T-cell (primary cell): ENCODE measurements at regions not wholly inside any gene's neighbourhood (a gene's known extent, or its start where the extent isn't known, plus 50 kb on each side); places are given as distances from the start of the nearest gene placed in this dataset.

Experiments used
- ATAC-seq, 4 experiments: fragments of 200-7000 bp in 3 of 4; fragments of 150-1000 bp in 1 of 4; cut with Tn5 transposase; replicated peaks in 1 of 4; 1 replicate in 3 of 4; 2 replicates in 1 of 4; pipeline ENCODE4 v1.10.0; 2021; ENCODE audit warnings: moderate library complexity in 3 of 4, mild to moderate bottlenecking in 2 of 4, moderate number of reproducible peaks in 1 of 4
- CTCF ChIA-PET, 2 donors: fragments of 300-600 bp; sonication (Branson Sonifier 250); formaldehyde crosslinking; loops; one replicate each; lab custom pipeline; 2022; ENCODE audit warnings: antibody characterized with exemption in 2 of 2; lab: Charles Lee
- POLR2A ChIA-PET, 2 donors: fragments of 300-600 bp; sonication (Branson Sonifier 250); formaldehyde crosslinking; loops; one replicate each; lab custom pipeline; 2022; ENCODE audit warnings: antibody characterized with exemption in 2 of 2; lab: Charles Lee
- DNase-seq, 35 experiments: peaks; one replicate each; pipeline versions ENCODE4 v3.0.0 to v3.0.0-alpha.2; 2013 to 2023
- H3K27ac ChIP-seq: one replicate; pipeline ENCODE4 v1.5.1; 2013; ENCODE audit warnings: low read length
- H3K27me3 ChIP-seq, 2 experiments: replicated peaks in 1 of 2; 1 replicate in 1 of 2; 2 replicates in 1 of 2; pipeline versions ENCODE4 v1.6.1 to v1.7.0; 2013; ENCODE audit warnings: low read length in 1 of 2, mixed read lengths in 1 of 2; ENCODE audit not compliant: control insufficient read depth in 2 of 2, insufficient read depth in 2 of 2; ENCODE audit errors: extremely low read depth in 1 of 2
- H3K36me3 ChIP-seq, 2 donors: 1 replicate in 1 of 2; 2 replicates in 1 of 2; pipeline versions ENCODE4 v1.6.1 to v1.7.0; 2013; ENCODE audit warnings: low read length in 1 of 2; ENCODE audit not compliant: control insufficient read depth in 2 of 2, insufficient read depth in 1 of 2; ENCODE audit errors: extremely low read depth in 1 of 2
- H3K4me1 ChIP-seq, 2 experiments: 1 replicate in 1 of 2; 2 replicates in 1 of 2; pipeline versions ENCODE4 v1.6.1 to v1.7.0; 2013; ENCODE audit warnings: low read length in 2 of 2, mixed read lengths in 1 of 2; ENCODE audit not compliant: insufficient read depth in 2 of 2, control insufficient read depth in 1 of 2; ENCODE audit errors: extremely low read depth in 1 of 2
- H3K4me3 ChIP-seq, 2 donors: 1 replicate in 1 of 2; 2 replicates in 1 of 2; pipeline versions ENCODE4 v1.5.1 to v1.7.0; 2013; ENCODE audit warnings: mild to moderate bottlenecking in 2 of 2, low read length in 1 of 2, moderate library complexity in 1 of 2; ENCODE audit not compliant: control insufficient read depth in 1 of 2; ENCODE audit errors: extremely low read depth in 1 of 2
- H3K9me3 ChIP-seq: 2 replicates; pipeline ENCODE4 v1.7.0; 2013
- H3K27ac Mint-ChIP-seq, 2 donors: one replicate each; pipeline ENCODE4 v1.8.0; 2020 to 2021; ENCODE audit warnings: mild to moderate bottlenecking in 2 of 2, mixed read lengths in 2 of 2
- H3K27me3 Mint-ChIP-seq, 2 donors: one replicate each; pipeline ENCODE4 v1.8.0; 2021 to 2022; ENCODE audit warnings: mixed read lengths in 2 of 2
- H3K36me3 Mint-ChIP-seq: one replicate; pipeline ENCODE4 v1.8.0; 2021; ENCODE audit warnings: mixed read lengths
- H3K4me1 Mint-ChIP-seq, 3 donors: one replicate each; pipeline ENCODE4 v1.8.0; 2020 to 2022; ENCODE audit warnings: mixed read lengths in 3 of 3, mild to moderate bottlenecking in 1 of 3
- H3K4me3 Mint-ChIP-seq, 3 donors: one replicate each; pipeline ENCODE4 v1.8.0; 2020 to 2022; ENCODE audit warnings: mild to moderate bottlenecking in 3 of 3, mixed read lengths in 3 of 3, moderate library complexity in 3 of 3
- H3K9me3 Mint-ChIP-seq, 3 donors: one replicate each; pipeline ENCODE4 v1.8.0; 2020 to 2022; ENCODE audit warnings: mixed read lengths in 3 of 3
- WGBS: methylation state at CpG from one replicate; pipeline ENCODE4 v1.1.5; 2013; ENCODE audit warnings: missing lambda C conversion rate; ENCODE audit not compliant: insufficient coverage; 5-methylcytosine and 5-hydroxymethylcytosine counted together

- DNase-seq (no peak), ATAC-seq (no peak)
- WGBS, result no CpG with 5 or more reads among the region's 1 CpG
- POLR2A ChIA-PET, result no interaction called here
- Histone ChIP-seq H3K27me3 (no peaks in the 10 kb centered on the region), H3K36me3 (no peaks in the 10 kb centered on the region), H3K4me1 (no peaks in the 10 kb centered on the region), H3K9me3 (no peaks in the 10 kb centered on the region), H3K27ac (no peak overlapping the region), H3K4me3 (no peak overlapping the region)
- no peak overlapping the region for H3K27ac Mint-ChIP-seq
- H3K27me3 Mint-ChIP-seq, result no peaks in the 10 kb centered on the region
- H3K4me1 Mint-ChIP-seq, result no peaks in the 10 kb centered on the region
- no peak overlapping the region for H3K4me3 Mint-ChIP-seq
- no peaks in the 10 kb centered on the region for H3K36me3 Mint-ChIP-seq
- CTCF ChIA-PET, result no interaction called here
- peaks cover 3 to 13% (median 13%) of the 10 kb centered on the region in 3 donors for H3K9me3 Mint-ChIP-seq
These were observed 1193.9 kb downstream of the FSTL5 start for GRCh38 chr4:160969925-160970324.

- Mint-ChIP-seq H3K4me3 (no peak overlapping the region), H3K36me3 (no peaks in the 10 kb centered on the region), H3K27me3 (no peaks in the 10 kb centered on the region), H3K9me3 (peaks cover 11 to 14% (median 14%) of the 10 kb centered on the region in 3 donors), H3K27ac (no peak overlapping the region), H3K4me1 (no peaks in the 10 kb centered on the region)
- H3K4me1 ChIP-seq, result no peaks in the 10 kb centered on the region
- H3K27me3 ChIP-seq, result no peaks in the 10 kb centered on the region
- ATAC-seq (no peak), DNase-seq (no peak)
- ChIA-PET CTCF (no interaction called here), POLR2A (no interaction called here)
- no peak overlapping the region for H3K27ac ChIP-seq
- H3K9me3 ChIP-seq, result no peaks in the 10 kb centered on the region
- H3K36me3 ChIP-seq, result no peaks in the 10 kb centered on the region
- 81% methylated on average over 1 of the region's 3 CpGs for WGBS
- H3K4me3 ChIP-seq, result no peak overlapping the region
These were observed 1183.7 kb downstream of the FSTL5 start for GRCh38 chr4:160980091-160980490.

- no peaks in the 10 kb centered on the region for H3K36me3 Mint-ChIP-seq
- ChIA-PET POLR2A (no interaction called here), CTCF (no interaction called here)
- H3K4me1 Mint-ChIP-seq, result no peaks in the 10 kb centered on the region
- ATAC-seq, result no peak
- no peak overlapping the region for H3K27ac Mint-ChIP-seq
- H3K9me3 Mint-ChIP-seq, result peaks cover 8 to 12% (median 11%) of the 10 kb centered on the region in 3 donors
- no peaks in the 10 kb centered on the region for H3K36me3 ChIP-seq
- no peaks in the 10 kb centered on the region for H3K27me3 Mint-ChIP-seq
- no peak for DNase-seq
- H3K4me1 ChIP-seq, result no peaks in the 10 kb centered on the region
- no CpG with 5 or more reads among the region's 2 CpGs for WGBS
- no peak overlapping the region for H3K4me3 ChIP-seq
- no peak overlapping the region for H3K27ac ChIP-seq
- no peak overlapping the region for H3K4me3 Mint-ChIP-seq
- no peaks in the 10 kb centered on the region for H3K9me3 ChIP-seq
- no peaks in the 10 kb centered on the region for H3K27me3 ChIP-seq
These were observed 1182.7 kb downstream of the FSTL5 start for GRCh38 chr4:160981083-160981482.

- ChIA-PET CTCF (no interaction called here), POLR2A (no interaction called here)
- Mint-ChIP-seq H3K9me3 (peaks cover 8 to 13% (median 9%) of the 10 kb centered on the region in 3 donors), H3K27me3 (no peaks in the 10 kb centered on the region), H3K4me1 (no peaks in the 10 kb centered on the region), H3K4me3 (no peak overlapping the region), H3K27ac (no peak overlapping the region), H3K36me3 (no peaks in the 10 kb centered on the region)
- no peak for ATAC-seq
- Histone ChIP-seq H3K36me3 (no peaks in the 10 kb centered on the region), H3K27ac (no peak overlapping the region), H3K4me1 (no peaks in the 10 kb centered on the region), H3K4me3 (no peak overlapping the region), H3K27me3 (no peaks in the 10 kb centered on the region), H3K9me3 (no peaks in the 10 kb centered on the region)
- no peak for DNase-seq
- 87% methylated on average over 9 of the region's 9 CpGs for WGBS
These were observed 1180.8 kb downstream of the FSTL5 start for GRCh38 chr4:160983035-160983434.

- no peaks in the 10 kb centered on the region for H3K27me3 Mint-ChIP-seq
- ATAC-seq, result no peak
- H3K4me1 Mint-ChIP-seq, result no peaks in the 10 kb centered on the region
These were observed 1161.4 kb downstream of the FSTL5 start for GRCh38 chr4:161002386-161002785.

GRCh38 chr4:161003418-161004057 lies 1160.3 kb downstream of the FSTL5 start:
- Mint-ChIP-seq H3K4me3 (no peak overlapping the region), H3K36me3 (no peaks in the 10 kb centered on the region), H3K27ac (no peak overlapping the region), H3K4me1 (no peaks in the 10 kb centered on the region), H3K9me3 (peaks cover 0 to 10% (median 2%) of the 10 kb centered on the region in 3 donors), H3K27me3 (no peaks in the 10 kb centered on the region)
- H3K9me3 ChIP-seq, result no peaks in the 10 kb centered on the region
- ChIA-PET POLR2A (interaction anchor here in 1 of 2 donors (0.6 kb wide), 1 partner anchor 95 kb away, joined by 3 read pairs; no protein-coding TSS in a partner anchor), CTCF (no interaction called here)
- H3K27ac ChIP-seq, result no peak overlapping the region
- WGBS, result 87% methylated on average over 13 of the region's 16 CpGs
- DNase-seq (no peak), ATAC-seq (no peak)
- no peaks in the 10 kb centered on the region for H3K36me3 ChIP-seq
- H3K27me3 ChIP-seq, result no peaks in the 10 kb centered on the region
- no peaks in the 10 kb centered on the region for H3K4me1 ChIP-seq
- no peak overlapping the region for H3K4me3 ChIP-seq

More at GRCh38 chr4:161002386-161002785, 1161.4 kb downstream of the FSTL5 start:
- no peak for DNase-seq
- ChIA-PET CTCF (no interaction called here), POLR2A (no interaction called here)
- Histone ChIP-seq H3K36me3 (no peaks in the 10 kb centered on the region), H3K27ac (no peak overlapping the region), H3K4me3 (no peak overlapping the region), H3K27me3 (no peaks in the 10 kb centered on the region), H3K9me3 (no peaks in the 10 kb centered on the region), H3K4me1 (no peaks in the 10 kb centered on the region)
- no peak overlapping the region for H3K4me3 Mint-ChIP-seq
- H3K9me3 Mint-ChIP-seq, result peaks cover 0 to 10% (median 2%) of the 10 kb centered on the region in 3 donors
- no peak overlapping the region for H3K27ac Mint-ChIP-seq
- WGBS, result 95% methylated on average over 8 of the region's 8 CpGs
- H3K36me3 Mint-ChIP-seq, result no peaks in the 10 kb centered on the region
